Tongue (tissue), 1 donor: ENCODE measurements at regions not wholly inside any gene's neighbourhood (a gene's known extent, or its start where the extent isn't known, plus 50 kb on each side); places are given as distances from the start of the nearest gene placed in this dataset.
"Not testable (repeated sequence)": the region's sequence is repeated elsewhere in the genome, so short reads cannot be mapped to it uniquely, and the experiment has no call there.

Experiments used
- DNase-seq: peaks from one replicate; pipeline ENCODE4 v3.0.0-alpha.2; 2015

- no peak for DNase-seq
These were observed 106.9 kb upstream of the ATL2 start for GRCh38 chr2:38483776-38484501.

DNA sequence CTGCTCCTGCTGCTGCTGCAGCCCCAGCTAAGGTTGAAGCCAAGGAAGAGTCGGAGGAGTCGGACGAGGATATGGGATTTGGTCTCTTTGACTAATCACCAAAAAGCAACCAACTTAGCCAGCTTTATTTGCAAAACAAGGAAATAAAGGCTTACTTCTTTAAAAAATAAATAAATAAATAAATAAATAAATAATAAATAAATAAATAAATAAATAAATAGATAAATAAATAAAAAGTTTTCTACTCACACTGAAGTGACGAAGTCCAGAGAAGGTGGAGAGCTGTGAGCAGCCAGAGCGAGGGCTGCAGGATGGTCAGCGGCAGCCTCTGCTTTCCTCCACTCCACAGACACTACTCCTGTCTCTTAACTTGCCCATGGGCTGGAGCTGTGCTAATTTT, 105.6 kb upstream of the ATL2 start:
- not testable (repeated sequence) for DNase-seq

DNA sequence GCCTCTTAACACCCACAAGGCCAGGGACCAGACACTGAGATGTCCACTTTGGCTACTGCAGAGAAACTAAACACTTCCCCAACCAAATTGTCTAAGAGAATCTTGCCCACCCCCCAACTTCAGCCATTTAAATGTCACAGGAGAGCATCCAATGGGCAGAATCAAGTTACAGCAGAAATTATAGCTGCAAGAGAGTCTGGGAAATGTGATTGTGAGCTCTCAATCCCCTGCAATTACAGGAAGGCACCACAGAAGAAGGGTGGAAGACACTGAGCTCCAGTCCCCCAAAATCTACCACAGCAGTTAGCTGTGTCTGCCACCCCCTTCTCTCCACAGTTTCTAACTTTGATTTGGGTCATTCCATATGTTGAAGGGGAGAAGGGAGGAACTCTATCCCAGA, 103.5 kb upstream of the ATL2 start:
- DNase-seq = no peak

DNA sequence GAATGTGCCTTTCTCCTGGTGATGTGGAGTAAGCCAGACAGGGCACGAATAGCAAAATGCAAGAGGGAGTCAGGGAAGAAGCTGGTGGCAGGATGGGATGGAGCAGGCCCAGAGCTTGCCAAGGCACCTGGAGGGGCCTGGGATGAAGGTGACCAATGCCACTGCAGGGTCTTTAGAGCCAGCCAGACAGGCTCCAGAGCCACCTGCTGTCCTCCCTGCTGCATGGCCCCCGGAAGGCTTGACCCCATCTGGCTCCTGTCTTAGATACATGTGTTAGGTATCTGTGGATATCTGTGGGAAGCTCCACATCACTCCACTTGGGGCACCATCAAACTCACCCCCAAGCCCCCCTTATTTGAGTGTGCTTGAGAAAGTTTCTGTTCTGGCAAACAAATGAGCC, 99.9 kb upstream of the ATL2 start:
- DNase-seq = no peak

DNA sequence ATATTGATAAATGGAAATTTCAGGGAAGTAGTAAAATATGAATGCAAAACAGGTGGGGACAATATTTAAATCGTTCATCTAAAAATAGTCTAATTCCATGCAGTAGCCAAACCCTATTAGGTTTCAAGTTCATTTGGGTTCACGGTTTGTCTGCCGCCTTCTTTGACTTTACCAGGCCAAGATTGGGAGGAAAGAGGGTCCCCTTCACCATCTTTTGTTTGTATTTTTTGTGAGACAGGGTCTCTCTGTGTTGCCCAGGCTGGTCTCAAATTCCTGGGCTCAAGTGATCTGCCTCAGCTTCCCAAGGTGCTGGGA, 98.5 kb upstream of the ATL2 start:
- DNase-seq = no peak

DNA sequence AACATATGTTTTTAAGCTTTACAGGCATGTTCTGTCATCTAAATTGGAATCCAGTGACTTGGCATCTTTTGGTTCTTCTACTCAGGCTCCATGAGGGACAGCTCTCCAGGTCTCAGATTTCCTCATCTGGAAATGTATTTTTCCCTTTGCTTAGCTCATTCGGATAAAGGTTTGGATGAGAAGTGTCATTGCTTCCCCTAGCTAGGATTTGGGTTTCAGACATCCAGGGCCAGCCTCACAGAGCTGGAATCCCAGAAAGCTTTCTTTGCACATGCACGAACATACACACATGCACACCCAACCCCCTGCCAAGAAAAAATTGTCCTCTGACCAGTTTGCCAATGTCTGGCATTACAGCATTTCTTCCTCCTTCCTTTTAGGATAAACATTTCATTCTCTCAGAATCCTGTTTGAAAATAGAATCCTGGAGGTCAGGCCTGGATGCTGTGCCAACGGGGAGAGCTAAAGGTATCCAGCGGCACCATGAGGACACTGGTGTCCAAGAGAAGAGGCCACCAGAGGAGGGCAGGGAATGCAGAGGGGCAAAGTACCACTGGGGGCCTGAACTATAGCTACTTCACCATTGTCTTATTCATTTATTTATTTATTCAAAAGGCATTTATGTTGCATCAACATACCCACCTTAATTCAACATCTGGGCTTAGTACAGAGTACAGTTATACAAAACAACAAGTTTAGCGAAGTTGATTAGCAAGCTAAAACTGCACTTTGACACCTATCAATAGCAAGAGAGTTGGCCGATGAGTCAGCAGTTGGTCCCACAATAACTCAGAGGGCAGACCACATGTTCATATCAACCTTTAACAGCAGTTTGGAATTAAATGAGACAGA, 97.9 kb upstream of the ATL2 start:
- peak; percentile 47 for DNase-seq

- DNase-seq = no peak
These were observed 97.0 kb upstream of the ATL2 start for GRCh38 chr2:38474021-38474456.

- DNase-seq = no peak
These were observed 96.4 kb upstream of the ATL2 start for GRCh38 chr2:38473333-38474005.

GRCh38 chr2:38470115-38470514, 93.0 kb upstream of the ATL2 start:
- no peak for DNase-seq

GRCh38 chr2:38467768-38468455, 90.8 kb upstream of the ATL2 start:
- no peak for DNase-seq

- DNase-seq = peak; percentile 58
These were observed 90.0 kb upstream of the ATL2 start for GRCh38 chr2:38466876-38467767.

- no peak for DNase-seq
These were observed 89.3 kb upstream of the ATL2 start for GRCh38 chr2:38466409-38466808.

DNA sequence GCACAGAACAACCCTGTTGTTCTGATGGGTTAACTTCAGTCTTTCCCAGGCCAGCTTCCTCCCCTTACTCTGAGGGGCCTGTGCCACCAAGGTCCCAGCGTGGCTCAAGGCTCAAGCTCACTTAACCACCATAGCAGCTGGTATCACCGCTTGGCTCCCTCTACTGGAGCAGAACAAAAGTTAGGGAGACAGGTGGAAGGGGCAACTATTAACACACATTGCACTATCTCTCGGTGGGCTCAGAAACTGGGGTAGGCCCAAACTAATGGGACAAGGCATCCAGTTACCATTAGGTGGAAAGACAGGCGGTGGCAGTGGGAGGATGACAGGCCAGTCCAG, 88.7 kb upstream of the ATL2 start:
- DNase-seq = no peak

- no peak for DNase-seq
These were observed 88.1 kb upstream of the ATL2 start for GRCh38 chr2:38464971-38465788.

DNA sequence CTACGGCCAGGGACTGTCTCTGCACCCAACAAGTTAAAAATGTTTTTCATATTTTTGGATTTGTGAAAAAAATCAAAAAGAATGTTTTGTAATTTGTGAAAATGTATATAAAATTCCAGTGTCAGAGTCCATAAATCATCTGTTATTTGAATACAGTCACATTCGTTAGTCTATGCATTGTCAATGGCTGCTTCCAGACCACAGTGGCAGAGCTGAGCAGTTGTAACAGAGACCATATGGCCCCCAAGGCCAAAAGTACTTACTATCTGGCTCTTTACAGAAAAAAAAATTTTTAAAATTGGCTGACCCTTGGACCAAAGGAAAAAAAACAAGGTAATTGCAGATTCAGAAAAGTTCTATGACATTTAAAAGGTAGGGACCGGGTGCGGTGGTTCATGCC, 86.7 kb upstream of the ATL2 start:
- DNase-seq = no peak

DNA sequence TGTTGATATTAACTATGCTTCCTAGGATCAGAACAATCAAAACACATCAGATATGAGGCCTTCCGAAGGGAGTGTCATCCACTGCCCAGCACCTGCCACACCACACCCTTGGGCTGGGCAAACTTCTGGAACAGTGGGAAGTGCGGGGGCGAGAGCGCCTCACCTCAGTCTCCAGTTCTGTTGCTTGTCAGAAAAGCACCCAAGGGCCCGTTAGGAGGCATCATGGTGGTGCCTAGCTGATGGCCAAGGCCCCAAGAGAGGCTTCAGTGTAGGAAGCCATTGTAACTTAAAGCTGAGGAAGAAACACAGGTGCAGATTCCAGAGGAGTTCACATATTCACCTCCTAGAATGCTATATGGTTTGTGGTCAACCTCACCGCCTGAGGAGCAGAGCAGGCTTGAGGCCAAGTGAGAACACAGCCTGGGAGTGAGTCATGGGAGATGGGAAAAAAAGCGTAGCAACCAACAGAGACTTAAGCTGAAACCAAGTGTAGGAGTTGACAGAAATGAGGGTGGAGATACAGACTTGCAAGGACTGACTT, 85.1 kb upstream of the ATL2 start:
- peak; percentile 68 for DNase-seq

DNA sequence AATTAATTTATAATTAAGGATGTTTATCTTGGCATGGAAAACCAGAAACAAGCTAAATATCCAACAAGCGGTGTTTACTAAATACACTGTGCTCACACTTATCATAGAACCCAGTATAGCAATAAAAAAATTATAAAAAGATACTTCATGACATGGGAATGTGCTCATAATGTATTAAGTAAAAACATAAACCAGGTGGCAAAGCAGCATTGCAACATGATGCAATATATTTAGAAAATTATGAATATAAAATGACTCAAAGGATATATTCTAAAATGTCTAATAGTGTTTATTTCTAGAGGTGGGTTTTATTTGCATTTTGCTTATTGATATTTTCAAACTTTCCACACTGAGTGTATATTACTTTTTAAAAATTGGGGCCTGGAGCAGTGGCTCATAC, 84.4 kb upstream of the ATL2 start:
- DNase-seq = no peak

GRCh38 chr2:38460313-38460712, 83.2 kb upstream of the ATL2 start:
- DNase-seq = no peak

DNA sequence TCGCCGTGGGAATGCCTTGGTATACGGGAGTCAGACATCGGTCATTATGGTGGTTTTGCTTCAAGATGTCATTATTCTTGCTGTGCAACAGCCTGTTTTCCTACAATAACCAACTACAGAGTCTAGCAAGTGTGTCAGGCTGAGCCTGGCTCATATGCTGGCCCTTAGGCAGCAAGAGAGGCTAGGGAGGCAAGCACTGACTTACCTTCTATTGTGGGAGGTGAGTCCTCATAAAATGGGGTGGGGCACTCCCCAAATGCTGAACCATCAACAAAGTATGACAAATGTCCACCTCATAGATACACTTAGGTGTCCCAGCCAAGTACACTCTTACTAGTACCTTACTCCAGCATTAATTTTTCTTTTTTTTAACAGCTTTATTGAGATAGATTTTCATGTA, 77.0 kb upstream of the ATL2 start:
- no peak for DNase-seq

DNA sequence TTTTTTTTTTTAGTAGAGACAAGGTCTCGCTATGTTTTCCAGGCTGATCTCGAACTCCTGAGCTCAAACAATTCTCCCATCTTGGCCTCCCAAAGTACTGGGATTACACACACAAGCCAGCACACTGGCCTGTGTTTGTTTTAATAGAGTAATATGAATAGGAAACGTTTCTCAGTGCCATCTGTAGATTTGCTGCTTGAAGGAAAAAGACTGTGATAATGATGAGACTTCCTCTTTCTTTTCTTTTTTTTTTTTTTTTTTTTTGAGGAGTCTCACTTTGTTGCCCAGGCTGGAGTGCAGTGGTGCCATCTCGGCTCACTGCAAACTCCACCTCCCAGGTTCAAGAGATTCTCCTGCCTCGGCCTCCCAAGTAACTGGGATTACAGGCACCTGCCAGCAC, 74.7 kb upstream of the ATL2 start:
- not testable (repeated sequence) for DNase-seq

DNA sequence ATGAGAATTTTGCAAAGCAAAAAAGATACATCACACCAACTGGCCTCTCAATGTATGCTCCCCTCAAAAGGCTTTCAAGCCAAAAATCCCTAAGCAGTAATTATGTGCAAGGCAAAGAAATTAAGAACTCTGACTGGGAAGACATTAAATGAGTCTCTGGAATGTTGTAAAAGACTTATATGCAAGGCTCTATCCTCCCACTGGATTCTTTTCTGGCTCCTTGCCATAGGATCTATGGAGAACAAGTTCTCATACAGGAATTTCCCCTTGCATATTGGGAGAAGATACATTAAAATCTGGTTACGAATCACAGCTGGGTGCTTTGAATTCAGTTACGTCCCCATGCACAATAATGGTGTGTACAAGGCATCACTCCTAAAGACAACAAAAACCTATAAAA, 73.4 kb upstream of the ATL2 start:
- no peak for DNase-seq
